Hepatocyte (in vitro differentiated cells): ENCODE measurements at regions not wholly inside any gene's neighbourhood (a gene's known extent, or its start where the extent isn't known, plus 50 kb on each side); places are given as distances from the start of the nearest gene placed in this dataset.
"Not testable (repeated sequence)": the region's sequence is repeated elsewhere in the genome, so short reads cannot be mapped to it uniquely, and the experiment has no call there.

ENCODE experiments used
- DNase-seq: peaks from one replicate; pipeline ENCODE4 v3.0.0-alpha.2; 2016; ENCODE audit warnings: low spot score
- H2AFZ ChIP-seq: fragments of 200-600 bp; sonication (generic); 2 replicates; pipeline ENCODE4 v1.6.0; 2016; ENCODE audit warnings: antibody characterized with exemption, mild to moderate bottlenecking
- H3K27ac ChIP-seq: fragments of 200-600 bp; sonication (generic); 2 replicates; pipeline ENCODE4 v1.5.1; 2016; ENCODE audit warnings: mild to moderate bottlenecking
- H3K27me3 ChIP-seq: fragments of 200-600 bp; sonication (generic); 2 replicates; pipeline ENCODE4 v1.6.1; 2016
- H3K36me3 ChIP-seq: fragments of 200-600 bp; sonication (generic); replicated peaks from 2 replicates; pipeline ENCODE4 v1.5.1; 2016; ENCODE audit warnings: low read depth; ENCODE audit not compliant: insufficient read depth
- H3K4me1 ChIP-seq: fragments of 200-600 bp; sonication (generic); 2 replicates; pipeline ENCODE4 v1.5.1; 2016; ENCODE audit warnings: mild to moderate bottlenecking, moderate library complexity; ENCODE audit not compliant: insufficient read depth
- H3K4me2 ChIP-seq: fragments of 200-600 bp; sonication (generic); 2 replicates; pipeline ENCODE4 v1.6.0; 2016
- H3K4me3 ChIP-seq: fragments of 200-600 bp; sonication (generic); 2 replicates; pipeline ENCODE4 v1.5.1; 2016; ENCODE audit warnings: mild to moderate bottlenecking
- H3K79me2 ChIP-seq: fragments of 200-600 bp; sonication (generic); 2 replicates; pipeline ENCODE4 v1.6.0; 2017; ENCODE audit warnings: mild to moderate bottlenecking
- H3K9me2 ChIP-seq: fragments of 200-600 bp; sonication (generic); replicated peaks from 2 replicates; pipeline ENCODE4 v1.6.0; 2017; ENCODE audit warnings: mild to moderate bottlenecking; ENCODE audit not compliant: insufficient read depth
- H3K9me3 ChIP-seq: fragments of 200-600 bp; sonication (generic); 2 replicates; pipeline ENCODE4 v1.5.1; 2016; ENCODE audit warnings: low read depth, mild to moderate bottlenecking
- H4K20me1 ChIP-seq: fragments of 200-600 bp; sonication (generic); 2 replicates; pipeline ENCODE4 v1.6.0; 2016; ENCODE audit warnings: mild to moderate bottlenecking; ENCODE audit not compliant: insufficient read depth, poor library complexity, severe bottlenecking
- WGBS: methylation state at CpG from one replicate; pipeline ENCODE4 v1.1.6; 2016; ENCODE audit warnings: low lambda C conversion rate; ENCODE audit errors: missing lambda C conversion rate; 5-methylcytosine and 5-hydroxymethylcytosine counted together

- not testable (repeated sequence) for H3K79me2 ChIP-seq, H3K27me3 ChIP-seq, H2AFZ ChIP-seq, H4K20me1 ChIP-seq, H3K9me3 ChIP-seq, H3K4me1 ChIP-seq, H3K9me2 ChIP-seq, H3K36me3 ChIP-seq, H3K4me3 ChIP-seq, H3K4me2 ChIP-seq, H3K27ac ChIP-seq
- WGBS: 54% methylated on average over 3 of the region's 3 CpGs
- DNase-seq: peak; percentile 5
These were observed 799.9 kb downstream of the NAP1L3 start for GRCh38 chrX:92873359-92874055.

DNA sequence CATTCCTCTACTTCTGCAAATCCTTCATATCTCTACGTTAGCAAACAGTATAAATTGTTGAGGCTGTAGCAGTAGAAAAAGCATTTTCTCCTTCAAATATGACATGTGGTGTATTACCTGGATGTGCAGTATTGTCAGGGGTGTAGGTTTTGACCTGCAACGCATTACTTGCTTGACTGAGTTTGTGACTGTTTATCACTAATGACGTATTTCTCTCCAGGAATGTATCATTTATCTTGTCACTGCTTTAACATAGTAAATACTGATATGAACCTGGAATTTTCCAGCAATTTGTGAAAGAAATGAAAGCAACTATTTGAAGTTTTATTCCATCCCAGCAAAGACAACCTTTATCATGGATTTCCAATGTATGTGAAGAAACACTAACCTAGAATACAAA lies 823.4 kb downstream of the NAP1L3 start:
- H2AFZ ChIP-seq, DNase-seq, H3K36me3 ChIP-seq, H3K9me3 ChIP-seq, H3K9me2 ChIP-seq, H4K20me1 ChIP-seq, H3K4me2 ChIP-seq, H3K4me3 ChIP-seq, H3K27me3 ChIP-seq, H3K4me1 ChIP-seq, H3K27ac ChIP-seq, H3K79me2 ChIP-seq: not testable (repeated sequence)
- 71% methylated on average over 3 of the region's 3 CpGs for WGBS

GRCh38 chrX:92843920-92844319 lies 829.5 kb downstream of the NAP1L3 start:
- not testable (repeated sequence) for H3K4me1 ChIP-seq, H2AFZ ChIP-seq, H3K4me2 ChIP-seq, DNase-seq, H3K4me3 ChIP-seq, H3K27ac ChIP-seq, H3K9me2 ChIP-seq, H3K36me3 ChIP-seq, H3K27me3 ChIP-seq, H3K9me3 ChIP-seq, H3K79me2 ChIP-seq, H4K20me1 ChIP-seq
- 88% methylated on average over 2 of the region's 2 CpGs for WGBS

GRCh38 chrX:92832750-92833149 lies 840.6 kb downstream of the NAP1L3 start:
- H3K36me3 ChIP-seq, H3K79me2 ChIP-seq, H3K9me2 ChIP-seq, DNase-seq, H3K4me3 ChIP-seq, H3K9me3 ChIP-seq, H3K27ac ChIP-seq, H3K4me2 ChIP-seq, H2AFZ ChIP-seq, H3K27me3 ChIP-seq, H3K4me1 ChIP-seq, H4K20me1 ChIP-seq: not testable (repeated sequence)
- 73% methylated on average over 2 of the region's 2 CpGs for WGBS

DNA sequence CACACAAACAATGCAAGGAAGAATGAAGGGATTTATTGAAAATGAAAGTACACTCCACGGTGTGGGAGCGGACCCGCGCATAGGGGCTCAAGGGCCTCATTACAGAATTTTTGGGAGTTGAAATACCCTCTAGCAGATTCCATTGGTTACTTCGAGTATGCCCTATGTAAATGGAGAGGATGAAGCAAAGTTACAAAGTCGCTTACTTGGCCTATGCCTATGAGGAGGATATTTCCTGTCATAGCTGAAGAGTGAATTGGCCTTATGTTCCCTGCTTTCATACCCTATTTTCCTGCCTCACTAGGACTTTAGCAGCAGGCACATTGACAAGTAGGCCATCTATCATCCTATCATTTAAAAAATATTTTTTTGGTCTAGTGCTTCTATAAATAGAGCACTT lies 843.3 kb downstream of the NAP1L3 start:
- not testable (repeated sequence) for H3K9me3 ChIP-seq, H2AFZ ChIP-seq, H3K4me3 ChIP-seq, H3K27ac ChIP-seq, H4K20me1 ChIP-seq, H3K79me2 ChIP-seq, DNase-seq, H3K9me2 ChIP-seq, H3K27me3 ChIP-seq, H3K4me2 ChIP-seq, H3K36me3 ChIP-seq, H3K4me1 ChIP-seq
- WGBS: 95% methylated on average over 6 of the region's 6 CpGs

GRCh38 chrX:92821580-92822152 lies 851.7 kb downstream of the NAP1L3 start:
- not testable (repeated sequence) for H3K36me3 ChIP-seq, H3K4me1 ChIP-seq, H2AFZ ChIP-seq, H3K9me2 ChIP-seq, H3K27me3 ChIP-seq, H4K20me1 ChIP-seq, H3K4me3 ChIP-seq, H3K27ac ChIP-seq, H3K4me2 ChIP-seq, H3K9me3 ChIP-seq, H3K79me2 ChIP-seq, DNase-seq
- 93% methylated on average over 21 of the region's 30 CpGs for WGBS

GRCh38 chrX:92792080-92792479 lies 881.3 kb downstream of the NAP1L3 start:
- WGBS: 76% methylated on average over 1 of the region's 1 CpG
- not testable (repeated sequence) for H3K27ac ChIP-seq

DNA sequence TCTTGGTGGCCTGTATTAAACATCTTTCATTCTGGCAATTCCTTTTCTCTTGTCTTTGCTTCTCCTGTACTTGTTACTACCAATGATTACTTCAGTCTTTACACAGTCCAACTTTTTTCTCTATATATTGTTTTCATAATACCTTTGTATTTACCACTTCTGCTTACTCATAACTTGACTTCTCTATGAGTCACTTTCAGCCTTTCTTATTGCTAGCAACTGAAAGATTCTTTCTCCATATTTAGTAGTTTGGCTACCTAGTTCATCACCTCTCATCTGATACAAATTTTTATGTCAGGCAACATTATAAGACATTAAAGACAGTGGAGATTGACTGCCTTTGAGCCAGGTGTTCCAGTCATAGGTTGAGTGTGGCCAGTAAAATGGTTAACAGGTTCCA lies 893.3 kb downstream of the NAP1L3 start:
- H3K79me2 ChIP-seq, DNase-seq, H3K4me1 ChIP-seq: not testable (repeated sequence)

More at GRCh38 chrX:92792080-92792479, 881.3 kb downstream of the NAP1L3 start:
- H3K4me3 ChIP-seq, H3K4me2 ChIP-seq, H4K20me1 ChIP-seq, H3K79me2 ChIP-seq, H3K27me3 ChIP-seq, H3K9me3 ChIP-seq, H2AFZ ChIP-seq, H3K36me3 ChIP-seq, DNase-seq, H3K4me1 ChIP-seq, H3K9me2 ChIP-seq: not testable (repeated sequence)

More for the DNA sequence above, 893.3 kb downstream of the NAP1L3 start:
- not testable (repeated sequence) for H3K4me3 ChIP-seq, H3K4me2 ChIP-seq, H3K9me3 ChIP-seq, H2AFZ ChIP-seq, H3K36me3 ChIP-seq, H3K9me2 ChIP-seq, H3K27me3 ChIP-seq, H3K27ac ChIP-seq, H4K20me1 ChIP-seq
